ENCODE measurements at regions not wholly inside any gene's neighbourhood (a gene's known extent, or its start where the extent isn't known, plus 50 kb on each side); places are given as distances from the start of the nearest gene placed in this dataset.

- DNase-seq (no peak), ATAC-seq (no peak)
- Histone ChIP-seq H3K36me3 (ENCODE audit: low read depth) (no peaks in the 10 kb centered on the region), H3K4me3 (no peak overlapping the region), H3K4me1 (ENCODE audit: low read depth) (no peaks in the 10 kb centered on the region), H3K9me3 (no peaks in the 10 kb centered on the region)
- intact Hi-C loops (cut with DNase I, micrococcal nuclease): no loop called here
- TF ChIP-seq CTCF (IDR thresholded peaks at IDR 0.05): no peak
Measured at GRCh38 chr2:116687371-116687770, 1127.1 kb upstream of the DDX18 start.

DNA sequence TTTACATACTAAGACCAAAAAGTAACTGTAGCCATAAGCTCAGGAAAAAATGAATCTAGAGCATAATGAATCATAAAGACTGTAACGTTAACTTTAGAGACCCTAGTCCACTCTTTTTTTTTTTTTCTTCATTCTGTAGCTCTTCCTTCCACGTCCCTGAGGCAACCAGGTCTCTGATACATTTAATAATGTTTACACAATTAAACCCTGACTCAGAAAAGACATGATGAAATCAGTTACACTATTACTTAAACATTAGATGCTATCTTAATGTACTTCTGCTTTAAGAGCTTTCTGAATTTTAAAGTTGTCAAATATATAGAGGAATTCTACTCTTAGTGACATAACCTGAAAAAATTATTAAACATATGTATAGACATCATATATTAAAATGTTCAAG is 1121.5 kb upstream of the DDX18 start:
- Histone ChIP-seq H3K4me1 (ENCODE audit: low read depth) (no peaks in the 10 kb centered on the region), H3K9me3 (no peaks in the 10 kb centered on the region), H3K4me3 (no peak overlapping the region), H3K36me3 (ENCODE audit: low read depth) (no peaks in the 10 kb centered on the region)
- ATAC-seq: no peak
- no peak for TF ChIP-seq CTCF (IDR thresholded peaks at IDR 0.05)
- intact Hi-C loops (cut with DNase I, micrococcal nuclease): no loop called here
- DNase-seq: no peak

GRCh38 chr2:116696223-116696622 is 1118.3 kb upstream of the DDX18 start:
- H3K4me1 ChIP-seq (ENCODE audit: low read depth): no peaks in the 10 kb centered on the region
- TF ChIP-seq CTCF (IDR thresholded peaks at IDR 0.05): no peak
- no peak overlapping the region for H3K4me3 ChIP-seq
- no peaks in the 10 kb centered on the region for H3K9me3 ChIP-seq
- no peaks in the 10 kb centered on the region for H3K36me3 ChIP-seq (ENCODE audit: low read depth)
- intact Hi-C loops (cut with DNase I, micrococcal nuclease): no loop called here
- ATAC-seq: no peak
- no peak for DNase-seq

DNA sequence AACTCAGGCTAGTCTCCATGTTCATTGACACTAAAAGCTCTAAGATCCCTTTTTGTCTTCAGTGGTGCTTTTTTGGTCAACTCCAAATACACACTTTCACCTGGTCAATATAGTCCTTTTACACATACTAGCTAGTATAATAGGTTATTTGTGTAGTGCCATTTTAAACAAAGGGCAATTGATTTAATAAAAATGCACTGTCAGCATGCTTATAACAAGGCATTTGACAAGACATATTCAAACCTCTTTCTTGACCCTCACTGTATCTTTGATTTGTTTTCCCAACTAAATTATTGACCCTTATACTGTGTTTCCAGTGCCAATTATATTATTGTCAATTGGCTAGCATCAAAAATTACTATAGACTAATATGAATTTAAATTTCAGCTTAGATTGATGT is 1117.6 kb upstream of the DDX18 start:
- no peaks in the 10 kb centered on the region for H3K9me3 ChIP-seq
- ATAC-seq (no peak), DNase-seq (no peak)
- no peak for TF ChIP-seq CTCF (IDR thresholded peaks at IDR 0.05)
- intact Hi-C loops (cut with DNase I, micrococcal nuclease): no loop called here
- no peaks in the 10 kb centered on the region for H3K4me1 ChIP-seq (ENCODE audit: low read depth)
- H3K4me3 ChIP-seq: no peak overlapping the region
- H3K36me3 ChIP-seq (ENCODE audit: low read depth): no peaks in the 10 kb centered on the region

- ATAC-seq: no peak
- TF ChIP-seq CTCF (IDR thresholded peaks at IDR 0.05): no peak
- no peak overlapping the region for H3K4me3 ChIP-seq
- DNase-seq: no peak
- H3K9me3 ChIP-seq: no peaks in the 10 kb centered on the region
- no peaks in the 10 kb centered on the region for H3K36me3 ChIP-seq (ENCODE audit: low read depth)
- no peaks in the 10 kb centered on the region for H3K4me1 ChIP-seq (ENCODE audit: low read depth)
- intact Hi-C loops (cut with DNase I, micrococcal nuclease): no loop called here
Measured at GRCh38 chr2:116706396-116706795, 1108.1 kb upstream of the DDX18 start.

DNA sequence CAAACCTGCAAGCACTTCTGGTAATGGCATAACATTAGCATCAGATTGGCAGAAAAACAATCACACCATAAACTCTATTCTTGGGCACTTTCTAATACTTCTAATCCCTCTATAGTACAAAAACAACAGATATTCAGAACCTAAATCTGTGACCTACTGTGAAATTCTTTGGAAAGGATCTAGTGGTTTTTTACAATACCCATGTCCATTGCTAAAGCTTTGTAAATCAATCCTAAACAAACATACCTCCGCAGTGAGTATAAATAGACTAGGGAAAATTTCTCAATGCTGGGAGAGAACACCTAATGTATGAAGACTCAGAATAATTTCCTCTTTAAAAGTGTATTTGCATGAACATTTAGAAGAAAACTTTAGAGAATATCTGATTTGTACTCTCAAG is 1098.5 kb upstream of the DDX18 start:
- Histone ChIP-seq H3K36me3 (ENCODE audit: low read depth) (no peaks in the 10 kb centered on the region), H3K9me3 (no peaks in the 10 kb centered on the region), H3K4me1 (ENCODE audit: low read depth) (no peaks in the 10 kb centered on the region), H3K4me3 (no peak overlapping the region)
- TF ChIP-seq CTCF (IDR thresholded peaks at IDR 0.05): no peak
- ATAC-seq (no peak), DNase-seq (no peak)
- intact Hi-C loops (cut with DNase I, micrococcal nuclease): no loop called here
